C4-2B (cell line): ENCODE measurements at regions not wholly inside any gene's neighbourhood (a gene's known extent, or its start where the extent isn't known, plus 50 kb on each side); places are given as distances from the start of the nearest gene placed in this dataset.

Experiments used
- H3K27ac ChIP-seq: fragments of 450-650 bp; 2 replicates; pipeline ENCODE4 v1.5.1; 2017
- ZFX ChIP-seq: fragments of 450-650 bp; IDR thresholded peaks from 2 replicates; pipeline ENCODE4 v1.6.1; 2017
- TF ChIP-seq, protein P1 (sequence below): fragments of 450-650 bp; conservative IDR thresholded peaks from 2 replicates; pipeline ENCODE4 v1.5.1; 2017; ENCODE audit warnings: mild to moderate bottlenecking

DNA sequence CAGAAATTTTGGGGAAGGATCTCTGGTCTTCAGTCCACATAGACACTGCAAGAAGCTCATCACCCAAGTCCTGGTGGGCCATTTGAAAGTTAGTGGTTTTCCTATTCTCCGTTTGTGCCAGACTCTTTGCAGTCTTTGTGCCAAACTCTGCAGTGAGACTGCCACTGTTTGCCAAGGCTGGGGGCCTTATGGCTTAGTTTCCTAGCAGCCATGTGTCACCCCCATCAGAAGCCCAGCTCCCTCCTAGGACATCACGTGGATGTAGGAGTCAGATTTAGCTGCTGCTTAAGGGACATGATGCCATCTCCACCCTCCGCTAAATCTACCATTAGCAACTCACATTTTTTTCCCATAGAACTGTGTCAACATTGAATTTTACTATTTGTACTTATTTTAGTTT, 220.0 kb downstream of the C11orf91 start:
- no peak overlapping the region for H3K27ac ChIP-seq
- TF ChIP-seq, protein P1, sequence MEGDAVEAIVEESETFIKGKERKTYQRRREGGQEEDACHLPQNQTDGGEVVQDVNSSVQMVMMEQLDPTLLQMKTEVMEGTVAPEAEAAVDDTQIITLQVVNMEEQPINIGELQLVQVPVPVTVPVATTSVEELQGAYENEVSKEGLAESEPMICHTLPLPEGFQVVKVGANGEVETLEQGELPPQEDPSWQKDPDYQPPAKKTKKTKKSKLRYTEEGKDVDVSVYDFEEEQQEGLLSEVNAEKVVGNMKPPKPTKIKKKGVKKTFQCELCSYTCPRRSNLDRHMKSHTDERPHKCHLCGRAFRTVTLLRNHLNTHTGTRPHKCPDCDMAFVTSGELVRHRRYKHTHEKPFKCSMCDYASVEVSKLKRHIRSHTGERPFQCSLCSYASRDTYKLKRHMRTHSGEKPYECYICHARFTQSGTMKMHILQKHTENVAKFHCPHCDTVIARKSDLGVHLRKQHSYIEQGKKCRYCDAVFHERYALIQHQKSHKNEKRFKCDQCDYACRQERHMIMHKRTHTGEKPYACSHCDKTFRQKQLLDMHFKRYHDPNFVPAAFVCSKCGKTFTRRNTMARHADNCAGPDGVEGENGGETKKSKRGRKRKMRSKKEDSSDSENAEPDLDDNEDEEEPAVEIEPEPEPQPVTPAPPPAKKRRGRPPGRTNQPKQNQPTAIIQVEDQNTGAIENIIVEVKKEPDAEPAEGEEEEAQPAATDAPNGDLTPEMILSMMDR: no peak
- no peak for TF ChIP-seq ZFX

DNA sequence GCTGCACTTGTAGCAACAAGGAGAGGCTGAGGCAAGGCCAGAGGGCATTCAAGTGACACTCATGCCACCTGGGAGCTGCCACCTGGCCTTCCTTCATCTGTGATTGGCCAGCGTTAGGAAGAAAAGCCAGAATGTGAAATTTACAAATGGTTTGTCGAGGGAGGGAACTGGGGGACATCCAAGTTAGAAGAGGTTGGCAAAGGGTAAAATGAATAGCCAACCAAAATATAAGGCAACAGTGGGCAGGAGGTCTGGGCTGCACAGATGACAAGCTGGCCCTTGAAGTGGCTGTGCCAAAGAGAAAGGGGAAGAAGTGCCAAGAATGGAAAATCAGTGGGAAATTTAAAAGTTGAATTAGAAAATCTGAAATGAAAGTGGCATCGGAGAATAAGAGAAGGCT, 221.4 kb downstream of the C11orf91 start:
- no peak overlapping the region for H3K27ac ChIP-seq
- TF ChIP-seq, protein P1: no peak
- no peak for TF ChIP-seq ZFX

DNA sequence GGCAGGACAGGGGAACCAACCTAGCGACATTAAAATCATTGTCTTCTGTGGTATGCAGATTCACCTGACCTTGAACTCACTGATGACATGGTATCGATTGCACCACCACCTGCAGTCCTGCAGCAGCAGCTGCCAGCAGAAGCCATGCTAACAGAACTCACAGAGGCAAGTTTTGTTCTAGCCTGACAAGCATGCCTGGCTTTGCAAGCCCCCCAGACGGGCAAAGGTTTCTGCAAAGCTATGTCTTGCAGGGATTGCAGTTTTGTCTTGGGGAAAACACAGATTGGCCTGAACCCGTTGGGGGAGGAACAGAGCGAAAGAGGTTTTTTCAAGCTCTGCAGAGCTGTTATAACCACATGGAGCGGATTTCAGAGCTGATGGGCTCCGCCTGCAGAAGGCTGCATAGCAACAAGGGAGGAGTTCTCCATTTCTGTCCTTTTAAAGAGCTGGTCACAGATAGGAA, 221.0 kb downstream of the HIPK3 start:
- TF ChIP-seq, protein P1: no peak
- TF ChIP-seq ZFX: no peak
- H3K27ac ChIP-seq: no peak overlapping the region

DNA sequence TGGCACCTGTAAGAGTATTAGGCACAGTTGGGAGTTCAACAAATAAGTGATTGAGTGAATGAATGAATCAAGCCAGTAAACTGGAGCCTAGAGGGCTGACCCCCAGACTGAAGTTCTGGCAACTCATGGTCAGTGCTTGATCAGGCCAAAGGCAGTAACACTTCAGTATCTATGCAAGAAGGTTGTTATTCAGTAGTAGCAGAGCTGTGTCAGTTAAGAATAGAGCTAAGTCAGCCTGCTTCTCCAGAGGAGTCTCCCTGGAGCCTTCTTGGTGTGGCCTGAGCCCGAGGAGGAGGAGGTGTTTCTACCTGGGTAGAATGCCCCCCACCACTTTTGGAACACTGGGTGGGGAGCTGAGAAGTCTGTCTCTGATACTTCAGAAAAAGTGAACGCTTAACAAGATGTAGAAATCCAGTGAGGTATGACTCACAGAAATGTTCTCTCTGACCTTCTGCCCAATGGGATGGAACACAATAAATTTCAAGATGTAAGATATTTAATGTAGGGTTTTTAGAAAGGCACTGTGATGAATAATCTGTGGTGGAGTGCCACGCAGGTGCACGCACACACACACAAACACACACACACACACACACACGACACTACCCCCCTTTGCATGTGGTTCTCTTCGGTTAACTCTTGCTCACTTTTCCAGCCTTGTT, 219.9 kb downstream of the HIPK3 start:
- TF ChIP-seq, protein P1: no peak
- TF ChIP-seq ZFX: no peak
- no peak overlapping the region for H3K27ac ChIP-seq

DNA sequence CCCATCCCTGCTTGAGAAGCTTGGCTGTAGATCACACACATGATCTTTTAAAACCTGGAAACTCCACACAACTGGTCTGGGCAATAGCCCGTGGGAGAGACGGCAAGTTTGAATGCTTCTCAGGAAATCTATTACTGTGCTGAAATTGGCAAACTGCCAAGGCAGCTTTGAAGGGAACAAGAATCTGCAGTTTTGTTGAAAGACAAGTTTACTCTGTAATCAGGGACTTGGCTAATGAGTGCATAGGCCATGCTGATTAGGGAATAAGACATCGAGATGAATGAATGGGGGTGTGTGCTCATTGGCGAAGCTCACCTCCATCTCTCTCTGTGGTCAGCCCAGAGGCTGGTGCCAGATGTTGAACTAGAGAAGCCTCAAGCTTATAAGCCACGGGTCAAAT, 218.8 kb downstream of the HIPK3 start:
- TF ChIP-seq, protein P1: no peak
- TF ChIP-seq ZFX: no peak

DNA sequence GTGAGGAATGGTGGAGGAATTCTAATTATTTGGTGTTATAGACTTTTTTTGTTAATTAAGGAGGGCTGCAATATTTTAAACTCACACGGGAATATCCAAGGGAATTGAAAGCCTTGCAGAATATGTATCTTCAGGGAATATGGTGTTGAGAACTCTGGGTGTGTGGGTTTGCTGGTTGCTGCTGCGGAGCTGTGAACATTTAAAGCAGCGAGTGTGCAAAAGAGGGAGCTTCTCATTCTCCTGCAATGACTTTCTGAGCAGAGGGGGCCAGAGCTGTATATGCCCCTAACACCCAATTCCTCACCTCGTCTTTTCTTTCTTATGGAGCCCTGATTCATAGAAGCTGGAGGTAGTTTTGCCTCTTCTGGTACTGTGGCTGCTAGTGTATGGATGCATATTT, 217.7 kb downstream of the HIPK3 start:
- no peak overlapping the region for H3K27ac ChIP-seq
- TF ChIP-seq, protein P1: no peak
- TF ChIP-seq ZFX: no peak

More for the DNA sequence above, 218.8 kb downstream of the HIPK3 start:
- H3K27ac ChIP-seq: no peak overlapping the region

DNA sequence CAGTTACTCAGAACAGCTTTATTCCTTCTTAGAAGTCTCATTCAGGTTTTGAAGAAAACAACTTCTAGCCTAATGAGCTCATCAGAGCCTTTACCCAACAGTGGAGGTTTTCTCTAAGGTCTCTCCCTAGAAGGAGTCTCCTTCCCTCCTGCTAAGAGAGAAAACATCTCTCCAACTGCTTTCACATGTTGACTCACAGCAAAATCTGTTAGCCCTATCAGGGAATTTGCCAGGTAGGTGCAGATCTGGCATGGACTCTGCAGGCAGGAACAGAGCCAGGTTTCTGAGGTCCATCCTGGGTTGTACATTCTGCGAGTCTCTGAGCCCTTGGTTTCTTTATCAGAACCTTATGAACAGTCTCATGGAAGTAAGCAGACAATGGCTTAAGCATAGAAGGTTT, 214.4 kb downstream of the HIPK3 start:
- TF ChIP-seq, protein P1: no peak
- no peak for TF ChIP-seq ZFX
- no peak overlapping the region for H3K27ac ChIP-seq
